Hepatocyte (in vitro differentiated cells): ENCODE measurements at regions not wholly inside any gene's neighbourhood (a gene's known extent, or its start where the extent isn't known, plus 50 kb on each side); places are given as distances from the start of the nearest gene placed in this dataset.

Experiments
- EZH2 ChIP-seq: fragments of 200-600 bp; sonication (generic); IDR thresholded peaks from 2 replicates; pipeline ENCODE4 v1.6.1; 2016; ENCODE audit warnings: antibody characterized with exemption, mild to moderate bottlenecking, borderline replicate concordance
- EZH2phosphoT487 ChIP-seq: fragments of 200-600 bp; sonication (generic); IDR thresholded peaks from one replicate; pipeline ENCODE4 v1.6.1; 2018; ENCODE audit warnings: antibody characterized with exemption, mild to moderate bottlenecking, low read depth, moderate library complexity; ENCODE audit not compliant: unreplicated experiment, severe bottlenecking
- TF ChIP-seq, protein P1 (sequence below): fragments of 200-600 bp; sonication (generic); IDR thresholded peaks from 2 replicates; pipeline ENCODE4 v1.5.1; 2016; ENCODE audit warnings: antibody characterized with exemption, mild to moderate bottlenecking; ENCODE audit not compliant: poor library complexity

DNA sequence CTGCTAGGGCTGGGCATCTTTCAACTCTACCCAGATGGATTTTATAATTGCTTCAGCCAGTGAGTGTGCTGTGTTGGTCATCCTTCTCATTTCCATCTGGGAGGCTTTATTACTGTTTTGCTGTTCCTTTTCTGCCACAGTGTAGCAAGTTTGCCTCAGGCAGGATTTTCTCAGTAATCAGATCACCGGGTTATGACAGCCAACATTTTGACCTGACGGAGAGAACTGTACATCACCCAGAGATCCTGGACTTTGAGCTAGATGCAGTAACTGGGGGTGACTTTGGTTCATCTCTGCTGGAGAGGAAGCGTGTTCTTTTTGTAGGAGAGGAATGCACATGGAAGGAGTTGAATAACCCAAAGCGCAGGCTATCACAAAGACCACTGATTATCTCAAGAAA, 111.8 kb upstream of the AGR3 start:
- TF ChIP-seq, protein P1, sequence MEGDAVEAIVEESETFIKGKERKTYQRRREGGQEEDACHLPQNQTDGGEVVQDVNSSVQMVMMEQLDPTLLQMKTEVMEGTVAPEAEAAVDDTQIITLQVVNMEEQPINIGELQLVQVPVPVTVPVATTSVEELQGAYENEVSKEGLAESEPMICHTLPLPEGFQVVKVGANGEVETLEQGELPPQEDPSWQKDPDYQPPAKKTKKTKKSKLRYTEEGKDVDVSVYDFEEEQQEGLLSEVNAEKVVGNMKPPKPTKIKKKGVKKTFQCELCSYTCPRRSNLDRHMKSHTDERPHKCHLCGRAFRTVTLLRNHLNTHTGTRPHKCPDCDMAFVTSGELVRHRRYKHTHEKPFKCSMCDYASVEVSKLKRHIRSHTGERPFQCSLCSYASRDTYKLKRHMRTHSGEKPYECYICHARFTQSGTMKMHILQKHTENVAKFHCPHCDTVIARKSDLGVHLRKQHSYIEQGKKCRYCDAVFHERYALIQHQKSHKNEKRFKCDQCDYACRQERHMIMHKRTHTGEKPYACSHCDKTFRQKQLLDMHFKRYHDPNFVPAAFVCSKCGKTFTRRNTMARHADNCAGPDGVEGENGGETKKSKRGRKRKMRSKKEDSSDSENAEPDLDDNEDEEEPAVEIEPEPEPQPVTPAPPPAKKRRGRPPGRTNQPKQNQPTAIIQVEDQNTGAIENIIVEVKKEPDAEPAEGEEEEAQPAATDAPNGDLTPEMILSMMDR = no peak
- no peak for TF ChIP-seq EZH2
- TF ChIP-seq EZH2phosphoT487 = no peak
